ENCODE measurements at regions not wholly inside any gene's neighbourhood (a gene's known extent, or its start where the extent isn't known, plus 50 kb on each side); places are given as distances from the start of the nearest gene placed in this dataset.

- Histone ChIP-seq H3K27ac (ENCODE audit: insufficient read length, low read depth, low read length) (no peak overlapping the region), H3K79me2 (ENCODE audit: insufficient read depth, low read length) (no peaks in the 10 kb centered on the region), H4K5ac (ENCODE audit: insufficient read length, low read depth, low read length) (no peak overlapping the region), H3K56ac (ENCODE audit: insufficient read length, low read depth, low read length) (no peak overlapping the region), H4K8ac (replicated peaks; ENCODE audit: insufficient read length, low read depth, low read length) (no peak overlapping the region), H3K23me2 (ENCODE audit: insufficient read length, low read depth, low read length, poor library complexity, severe bottlenecking) (no peaks in the 10 kb centered on the region), H3K9ac (ENCODE audit: extremely low read depth, insufficient read length, low read length) (no peak overlapping the region), H4K91ac (ENCODE audit: insufficient read length, low read depth, low read length) (no peak overlapping the region), H3K9me3 (ENCODE audit: control insufficient read depth, low read depth, low read length) (no peaks in the 10 kb centered on the region), H3K23ac (ENCODE audit: insufficient read length, low read depth, low read length) (no peak overlapping the region), H2AFZ (ENCODE audit: low read length) (no peak overlapping the region), H2BK5ac (ENCODE audit: insufficient read length, low read length) (no peak overlapping the region), H3T11ph (ENCODE audit: low read length) (no peak overlapping the region), H3K4me2 (ENCODE audit: insufficient read depth, insufficient read length, low read length) (no peak overlapping the region), H3K79me1 (ENCODE audit: insufficient read depth, low read depth, low read length, poor library complexity, severe bottlenecking) (no peaks in the 10 kb centered on the region), H2BK120ac (ENCODE audit: low read depth, low read length, poor library complexity, severe bottlenecking) (peak overlapping the region; percentile 19), H2BK20ac (ENCODE audit: low read depth, low read length, poor library complexity, severe bottlenecking) (no peak overlapping the region), H3K4ac (ENCODE audit: low read depth, low read length) (no peak overlapping the region), H2AK5ac (ENCODE audit: insufficient read length, low read length) (no peak overlapping the region), H3K14ac (ENCODE audit: insufficient read depth, low read length) (no peak overlapping the region), H2BK12ac (ENCODE audit: insufficient read length, low read depth, low read length) (no peak overlapping the region), H4K20me1 (ENCODE audit: control insufficient read depth, insufficient read depth, insufficient read length) (no peaks in the 10 kb centered on the region), H3K27me3 (ENCODE audit: insufficient read depth, low read length) (no peaks in the 10 kb centered on the region), H3K18ac (ENCODE audit: insufficient read length, low read depth, low read length) (no peak overlapping the region), H3K4me1 (ENCODE audit: insufficient read depth, low read length) (no peaks in the 10 kb centered on the region), H2BK15ac (ENCODE audit: low read depth, low read length) (no peak overlapping the region)
- Mint-ChIP-seq H3K4me1 (peaks cover 5 to 6% of the 10 kb centered on the region in 2 experiments; a peak in 3 of 4 replicates), H3K4me3 (no peak overlapping the region), H3K27me3 (ENCODE audit: low read depth) (no peaks in the 10 kb centered on the region; the same call in 1 of the 2 replicates), H3K9me3 (no peaks in the 10 kb centered on the region), H3K36me3 (ENCODE audit: insufficient read depth in 1 of 3, low read depth in 3 of 3) (no peaks in the 10 kb centered on the region; a peak in 1 of 7 replicates), H3K27ac (no peak overlapping the region; a peak in 1 of 7 replicates)
- TF ChIP-seq, protein P1, sequence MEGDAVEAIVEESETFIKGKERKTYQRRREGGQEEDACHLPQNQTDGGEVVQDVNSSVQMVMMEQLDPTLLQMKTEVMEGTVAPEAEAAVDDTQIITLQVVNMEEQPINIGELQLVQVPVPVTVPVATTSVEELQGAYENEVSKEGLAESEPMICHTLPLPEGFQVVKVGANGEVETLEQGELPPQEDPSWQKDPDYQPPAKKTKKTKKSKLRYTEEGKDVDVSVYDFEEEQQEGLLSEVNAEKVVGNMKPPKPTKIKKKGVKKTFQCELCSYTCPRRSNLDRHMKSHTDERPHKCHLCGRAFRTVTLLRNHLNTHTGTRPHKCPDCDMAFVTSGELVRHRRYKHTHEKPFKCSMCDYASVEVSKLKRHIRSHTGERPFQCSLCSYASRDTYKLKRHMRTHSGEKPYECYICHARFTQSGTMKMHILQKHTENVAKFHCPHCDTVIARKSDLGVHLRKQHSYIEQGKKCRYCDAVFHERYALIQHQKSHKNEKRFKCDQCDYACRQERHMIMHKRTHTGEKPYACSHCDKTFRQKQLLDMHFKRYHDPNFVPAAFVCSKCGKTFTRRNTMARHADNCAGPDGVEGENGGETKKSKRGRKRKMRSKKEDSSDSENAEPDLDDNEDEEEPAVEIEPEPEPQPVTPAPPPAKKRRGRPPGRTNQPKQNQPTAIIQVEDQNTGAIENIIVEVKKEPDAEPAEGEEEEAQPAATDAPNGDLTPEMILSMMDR (conservative IDR thresholded peaks at IDR 0.05), result no peak
- no peak for DNase-seq
- no CpG with 5 or more reads among the region's 2 CpGs for WGBS (ENCODE audit: extremely low coverage, insufficient read length, low lambda C conversion rate)
These were observed 168.6 kb downstream of the C7orf25 start for GRCh38 chr7:42743077-42743858.
